HG03097 (cell line): ENCODE measurements at regions not wholly inside any gene's neighbourhood (a gene's known extent, or its start where the extent isn't known, plus 50 kb on each side); places are given as distances from the start of the nearest gene placed in this dataset.

ENCODE experiments used
- ATAC-seq: cut with Tn5 transposase; IDR thresholded peaks from one replicate; pipeline ENCODE4 v1.9.1; 2021; ENCODE audit not compliant: unreplicated experiment, low FRiP score

DNA sequence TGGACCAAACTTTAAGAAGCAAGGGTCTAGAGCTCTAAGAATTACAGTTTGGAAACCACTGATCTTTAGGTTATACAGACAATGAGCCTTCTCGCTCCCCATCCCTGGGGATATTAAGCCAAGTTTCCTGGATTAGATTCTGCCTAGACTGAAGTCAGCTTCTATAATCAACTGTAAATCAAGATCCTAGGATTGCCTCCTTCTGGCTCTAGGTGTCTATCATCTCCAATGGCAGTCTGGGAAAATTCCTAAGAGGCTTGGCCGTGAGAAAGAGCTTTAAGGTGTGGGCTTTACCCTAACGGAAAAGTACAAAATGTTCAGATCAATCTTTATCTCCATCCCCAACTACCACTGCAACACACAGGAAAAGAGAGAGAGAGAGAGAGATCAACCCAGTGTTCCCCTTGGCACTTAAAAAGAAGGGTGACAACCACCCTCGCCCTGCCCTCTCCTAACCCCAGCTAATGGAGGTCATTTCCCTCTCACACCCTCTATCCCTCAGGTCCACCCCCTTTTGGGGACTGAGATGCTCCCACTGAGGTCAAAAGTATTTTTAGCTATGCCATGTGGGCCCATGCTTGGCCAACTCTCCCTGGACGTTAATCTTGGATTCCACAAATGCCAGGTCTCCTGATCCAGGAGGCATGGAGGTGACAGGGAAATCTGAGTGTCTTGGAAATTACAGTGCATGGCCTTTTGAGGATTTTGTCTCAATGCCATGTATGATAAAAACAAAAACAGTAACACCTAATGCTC, 202.8 kb upstream of the BCL6 start:
- ATAC-seq, result no peak

DNA sequence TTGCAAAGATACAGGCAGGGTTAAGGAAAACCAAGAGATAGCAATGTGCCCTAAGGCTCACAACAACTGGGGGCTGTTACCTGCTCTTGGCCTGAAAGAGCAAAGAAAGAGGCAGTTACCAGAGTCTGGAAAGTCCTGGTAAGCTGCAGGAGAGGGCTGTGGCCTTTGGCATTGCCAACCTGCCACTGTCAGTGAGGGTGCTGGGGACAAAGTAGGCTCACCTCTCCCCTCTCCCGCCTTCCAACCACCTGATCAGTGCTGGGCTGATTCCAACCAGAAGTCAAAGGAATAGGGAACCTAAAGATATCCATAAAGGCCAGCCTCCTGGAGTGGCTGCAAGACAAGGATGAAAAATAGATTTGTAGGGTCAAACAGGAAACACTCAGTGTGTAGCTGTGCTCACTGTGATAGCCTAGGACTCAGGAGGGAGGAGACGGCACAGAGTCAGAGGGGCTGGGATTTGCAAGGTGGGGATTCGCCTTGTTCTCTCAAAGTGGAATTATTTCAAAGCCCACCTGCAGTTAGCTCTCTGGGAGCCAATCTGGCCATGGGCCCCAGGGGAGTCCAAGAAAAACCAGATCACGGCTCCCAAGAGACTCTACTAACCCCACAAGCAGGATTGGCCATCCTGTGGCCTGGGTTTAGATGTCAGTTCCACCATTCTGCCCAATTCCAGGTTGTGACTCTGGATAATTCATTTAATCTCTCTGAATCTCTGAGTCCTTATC, 204.0 kb upstream of the BCL6 start:
- ATAC-seq, result no peak

DNA sequence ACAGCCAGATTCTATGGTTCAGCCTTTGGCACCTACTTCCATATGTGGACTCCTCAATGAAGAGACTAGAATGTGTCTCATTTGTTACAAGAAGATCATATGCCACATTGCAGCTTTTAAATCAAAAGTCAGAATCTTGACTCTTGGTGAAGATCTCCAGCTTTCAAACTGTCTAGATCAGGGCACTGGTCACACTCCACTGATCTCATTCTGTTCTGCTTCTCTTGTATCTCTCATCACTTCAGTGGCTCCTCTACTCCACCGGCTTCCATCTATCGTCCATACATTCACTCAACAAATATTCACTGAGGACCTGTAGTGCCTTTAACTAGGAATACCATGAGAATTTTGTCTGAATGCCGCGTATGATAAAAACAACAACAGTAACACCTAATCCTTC, 203.3 kb upstream of the LPP start:
- no peak for ATAC-seq

DNA sequence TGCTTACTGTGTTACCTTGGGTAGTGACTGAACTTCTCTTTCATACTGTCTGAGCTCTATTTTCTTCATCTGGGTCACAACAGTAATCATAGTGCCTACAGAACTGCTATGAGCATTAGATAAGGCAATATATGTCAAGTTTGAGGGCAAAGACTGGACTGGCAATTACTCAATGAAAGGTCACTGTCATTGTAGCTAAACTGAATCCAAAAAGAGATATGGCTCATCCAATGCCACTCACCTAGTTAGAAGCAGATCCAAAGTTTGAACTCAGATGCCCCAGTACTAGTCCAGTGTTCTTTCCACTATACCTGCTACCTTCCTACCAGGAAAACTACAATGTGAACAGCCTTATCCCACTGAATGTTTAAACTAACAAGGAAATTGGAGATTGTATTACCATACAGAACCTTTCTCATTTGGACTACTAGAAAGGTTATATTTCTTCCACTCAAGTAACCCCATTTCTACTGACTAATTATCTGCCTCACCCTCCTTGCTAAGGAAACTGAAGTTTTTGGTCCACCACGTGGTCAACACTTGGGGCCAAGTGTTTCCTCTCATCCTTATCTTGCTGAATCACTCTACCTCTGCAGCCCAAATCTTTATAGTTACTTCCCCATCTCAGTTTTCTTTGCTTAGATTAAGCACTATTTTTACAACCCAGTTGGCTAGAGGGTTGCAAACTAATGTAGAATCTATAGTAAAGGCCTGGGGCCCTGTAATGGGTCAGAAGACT, 202.3 kb upstream of the LPP start:
- no peak for ATAC-seq

DNA sequence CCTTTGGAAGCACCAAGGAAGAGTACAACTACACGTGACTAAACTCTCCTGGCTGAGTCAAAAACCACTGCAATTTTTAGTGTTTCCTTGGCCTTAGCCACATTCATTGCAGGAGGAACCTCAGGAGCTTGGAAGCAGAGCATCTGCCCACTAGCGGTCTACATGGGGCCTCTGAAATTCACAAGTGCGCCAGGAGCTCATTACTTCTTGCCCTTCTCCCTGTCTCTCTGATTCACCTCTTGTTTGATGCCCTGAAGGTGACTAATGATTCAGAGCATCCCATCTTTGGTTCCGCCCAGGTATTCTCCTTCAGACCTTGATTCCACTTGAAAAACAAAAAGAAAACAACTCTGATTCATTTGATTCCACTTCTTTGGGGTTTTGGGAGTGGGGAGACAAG, 201.1 kb upstream of the LPP start:
- ATAC-seq, result no peak

DNA sequence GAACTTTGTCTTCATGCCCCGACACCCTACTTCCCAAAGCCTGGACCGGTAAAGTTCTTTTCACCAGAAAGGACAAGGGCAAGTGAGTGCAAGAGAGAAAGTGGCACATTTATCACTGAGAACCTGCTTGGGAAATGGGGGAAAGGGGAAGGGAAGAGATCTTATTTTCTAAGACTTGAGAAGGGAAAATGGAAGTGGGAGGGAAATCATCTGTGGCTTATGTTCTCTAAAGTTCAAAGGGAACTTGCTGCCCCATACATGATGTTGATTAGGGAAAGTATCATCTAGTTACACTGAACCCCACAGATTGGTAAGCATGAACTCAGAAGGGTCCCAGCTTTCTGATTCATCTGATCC, 199.5 kb upstream of the LPP start:
- no peak for ATAC-seq

DNA sequence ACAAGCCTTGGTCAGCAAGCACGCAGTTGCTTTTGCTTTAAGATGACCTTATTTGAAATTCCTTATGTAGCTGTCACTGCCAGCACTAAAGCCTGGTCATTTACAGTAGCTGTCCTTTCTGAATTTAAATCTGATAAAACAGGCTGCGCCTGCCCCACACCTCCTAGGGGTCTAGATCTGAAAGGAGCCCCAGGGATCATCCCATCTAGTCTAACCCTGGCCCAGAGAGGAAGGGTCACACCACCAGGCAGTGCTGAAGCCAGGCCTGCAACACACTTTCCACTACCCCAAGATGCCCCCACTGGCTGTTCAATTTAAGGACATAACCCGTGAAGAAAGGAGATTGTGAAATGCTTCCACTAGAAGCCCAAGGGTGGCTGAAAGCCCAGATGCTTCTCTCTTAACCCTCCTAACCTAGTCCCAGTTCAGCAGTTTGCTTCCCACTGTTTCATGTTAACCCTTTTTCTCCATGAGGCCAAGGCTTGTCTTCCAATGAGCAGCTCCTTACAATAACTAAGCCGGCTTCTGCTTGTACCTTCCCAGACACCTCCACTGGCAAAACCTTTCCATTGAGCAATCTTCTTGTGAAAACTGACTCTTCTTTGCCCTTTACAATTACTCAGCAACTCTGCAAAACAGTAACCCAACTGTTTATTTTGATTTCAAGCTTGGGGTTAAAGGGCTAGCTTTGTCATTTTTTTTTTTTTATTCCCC, 198.9 kb upstream of the LPP start:
- ATAC-seq, result no peak

DNA sequence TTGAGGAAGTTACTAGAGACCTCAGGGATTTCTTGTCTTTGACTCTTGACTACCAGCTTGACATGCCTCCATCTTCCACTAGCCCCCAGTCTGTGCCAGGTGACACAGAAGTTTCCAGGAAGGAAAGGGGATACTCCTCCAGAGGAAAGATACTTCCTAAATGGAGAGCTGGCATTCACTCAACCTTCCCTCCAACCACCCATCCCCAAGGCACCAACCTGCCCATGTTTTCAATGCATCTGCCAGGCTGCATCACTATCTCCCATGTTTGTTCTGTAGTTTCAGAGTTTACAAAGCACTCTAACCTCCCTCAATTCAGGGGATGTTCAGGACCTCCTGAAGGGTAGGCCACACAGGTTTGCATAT, 198.4 kb upstream of the LPP start:
- no peak for ATAC-seq

DNA sequence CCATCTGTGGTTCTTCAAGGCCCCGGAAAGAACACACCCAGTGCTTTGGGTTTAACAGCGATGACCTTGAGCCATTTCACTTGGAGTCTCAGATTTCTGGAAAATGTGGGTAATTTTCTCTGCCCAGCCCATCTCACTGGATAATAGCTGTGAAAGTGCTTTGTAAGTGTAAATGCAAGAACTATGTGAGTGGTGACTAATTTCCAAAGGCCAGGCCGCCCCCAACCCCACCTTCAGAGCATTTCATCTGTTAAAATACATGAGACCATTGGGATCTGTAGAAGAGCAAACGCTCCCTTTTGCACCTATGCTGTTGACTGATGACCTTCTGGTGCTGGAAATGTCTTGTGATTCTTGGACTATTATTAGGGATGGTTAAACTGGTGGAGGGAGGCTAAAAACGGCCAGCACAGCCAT, 196.8 kb upstream of the LPP start:
- ATAC-seq, result no peak

DNA sequence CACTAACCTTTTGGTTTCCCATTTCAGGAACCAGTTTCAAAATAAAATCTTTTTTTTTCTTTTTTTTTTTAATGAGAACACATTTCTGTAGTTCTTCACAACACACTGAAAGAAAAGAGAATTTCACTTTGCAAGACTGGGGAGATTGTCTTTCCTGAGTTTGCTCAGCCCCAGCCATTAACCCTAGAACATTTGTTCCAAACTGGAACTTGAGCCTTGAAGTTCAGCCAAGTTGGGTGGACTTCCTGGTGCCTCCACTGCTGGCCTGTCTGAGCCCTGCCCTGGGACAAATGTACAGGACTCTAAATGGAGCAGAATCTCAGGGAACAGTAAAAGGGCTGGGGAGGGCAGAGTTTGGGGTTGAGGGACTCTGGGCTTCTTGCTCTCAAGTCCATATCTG, 196.4 kb upstream of the LPP start:
- ATAC-seq, result no peak

DNA sequence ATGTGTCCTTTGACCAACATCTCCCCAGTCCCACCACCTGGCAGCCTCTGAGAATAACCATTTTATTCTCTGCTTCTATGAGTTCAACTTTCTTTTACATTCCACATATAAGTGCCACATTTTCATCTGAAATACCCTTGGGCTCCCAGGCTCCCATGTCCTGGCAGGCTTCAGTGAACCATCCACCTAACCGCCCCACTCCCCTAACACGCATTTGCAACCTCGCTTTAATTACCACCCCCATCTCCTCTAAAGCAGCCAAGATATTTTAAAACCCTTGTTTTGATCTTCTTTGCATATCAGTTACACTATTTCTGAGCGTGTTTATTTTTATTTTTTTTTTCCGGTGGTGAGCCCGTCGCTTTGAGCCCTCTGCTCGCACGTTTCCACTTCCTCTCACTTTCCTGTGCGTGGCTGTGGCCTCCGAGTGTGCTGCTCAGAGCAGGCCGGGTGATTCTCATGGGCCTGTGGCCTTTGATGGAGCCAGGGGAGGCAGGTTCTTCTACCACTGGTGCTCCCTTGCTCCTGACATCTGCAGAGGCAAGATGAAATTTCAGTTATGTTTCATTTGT, 195.4 kb upstream of the LPP start:
- ATAC-seq, result no peak

DNA sequence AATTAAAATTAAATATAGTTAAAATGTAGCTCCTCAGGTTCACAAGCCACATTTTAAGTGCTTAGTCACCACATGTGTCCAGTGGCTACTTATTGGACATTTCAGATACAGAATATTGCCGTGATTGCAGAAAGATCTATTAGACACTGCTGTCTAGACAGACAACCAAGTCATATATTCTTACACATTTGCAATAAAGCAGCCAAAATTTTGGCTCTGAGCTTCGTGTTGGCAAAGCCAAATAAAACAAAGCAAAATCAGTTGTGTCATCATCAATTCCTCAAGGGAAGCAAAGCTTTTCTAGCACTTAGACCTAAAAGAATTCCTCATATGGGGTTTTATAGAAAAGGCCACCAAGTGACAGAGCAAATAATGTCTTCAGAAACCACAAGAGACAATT, 193.1 kb upstream of the LPP start:
- no peak for ATAC-seq

DNA sequence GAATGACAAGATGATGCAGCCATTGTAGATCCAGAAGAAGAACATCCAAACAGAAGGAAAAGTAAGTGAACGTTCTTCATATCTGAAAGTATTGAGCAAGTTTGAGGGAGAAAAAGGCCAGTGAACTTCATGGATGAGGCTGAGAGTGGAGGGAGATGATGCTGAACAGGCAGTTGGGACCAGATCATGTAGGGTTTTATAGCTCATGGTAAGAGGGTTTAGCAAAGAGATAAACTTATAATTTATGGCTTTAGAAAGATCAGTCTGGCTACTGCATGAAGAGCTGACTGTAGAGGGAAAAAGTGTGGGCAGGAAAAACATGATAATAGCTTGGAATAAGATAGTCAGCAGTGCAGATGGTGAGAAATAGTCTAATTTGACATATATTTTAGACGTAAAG, 192.6 kb upstream of the LPP start:
- no peak for ATAC-seq

DNA sequence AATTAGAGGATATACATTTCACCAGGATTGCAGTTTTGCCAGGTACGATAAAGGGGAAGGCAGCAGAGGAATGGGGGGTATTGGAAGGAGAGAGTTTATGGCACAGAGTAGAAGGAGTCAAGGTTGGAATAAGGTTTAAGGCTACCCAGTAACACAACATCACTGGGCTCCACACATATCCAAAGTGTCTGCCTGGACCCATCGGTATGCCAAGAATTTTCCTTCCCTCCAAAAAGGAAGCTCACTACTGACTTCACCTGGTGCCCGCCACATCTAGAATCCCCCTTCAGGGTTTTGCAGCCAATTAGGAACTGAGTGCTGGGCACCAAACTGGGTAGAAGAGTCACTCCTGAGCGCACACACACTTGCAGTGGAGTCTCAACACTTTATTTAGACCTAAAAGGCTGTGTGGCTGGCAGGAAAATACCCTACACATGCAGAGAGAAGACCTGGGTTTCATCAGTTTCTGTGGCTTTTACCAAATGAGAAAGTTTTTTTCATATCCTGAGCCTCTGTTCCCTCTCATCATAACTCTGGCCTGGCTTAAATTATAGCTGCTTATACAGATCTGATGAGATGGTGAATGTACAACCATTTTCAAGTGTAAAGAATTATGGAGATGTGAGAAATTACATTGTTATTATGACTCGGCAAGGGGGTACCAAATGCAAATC, 190.8 kb upstream of the LPP start:
- ATAC-seq, result no peak

DNA sequence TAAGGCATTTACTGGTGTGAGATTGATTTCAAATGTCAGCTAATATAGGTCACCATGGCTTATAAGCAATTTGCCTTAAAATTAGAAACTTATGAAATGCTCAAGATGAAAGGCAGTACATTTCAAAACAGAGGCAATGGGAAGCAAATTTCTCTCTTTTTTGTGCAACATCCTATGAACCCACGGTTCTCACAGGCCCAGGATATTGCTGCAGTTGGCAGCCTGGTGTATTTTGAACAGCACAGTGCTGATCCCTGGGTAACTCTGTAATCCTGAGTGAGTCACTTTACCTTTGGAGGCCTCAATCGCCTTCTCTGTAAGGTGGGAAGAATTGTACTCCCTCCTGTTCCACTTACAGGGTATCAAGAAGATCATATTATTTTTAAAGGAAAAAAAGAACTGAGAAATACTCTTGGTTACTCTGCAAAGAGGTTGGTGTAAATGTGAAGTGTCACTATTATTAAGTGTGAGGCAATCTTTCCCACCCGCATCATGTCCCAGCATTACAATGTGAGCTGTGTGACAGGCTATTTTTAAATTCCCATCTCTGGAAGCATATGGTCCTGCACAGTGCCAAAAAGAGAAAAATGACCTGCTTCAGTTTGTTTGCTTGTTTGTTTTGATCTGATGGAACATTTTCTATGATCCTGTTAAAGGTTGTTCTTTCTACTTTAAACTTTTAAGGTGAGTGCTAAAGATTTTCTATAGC, 190.1 kb upstream of the LPP start:
- ATAC-seq, result no peak

DNA sequence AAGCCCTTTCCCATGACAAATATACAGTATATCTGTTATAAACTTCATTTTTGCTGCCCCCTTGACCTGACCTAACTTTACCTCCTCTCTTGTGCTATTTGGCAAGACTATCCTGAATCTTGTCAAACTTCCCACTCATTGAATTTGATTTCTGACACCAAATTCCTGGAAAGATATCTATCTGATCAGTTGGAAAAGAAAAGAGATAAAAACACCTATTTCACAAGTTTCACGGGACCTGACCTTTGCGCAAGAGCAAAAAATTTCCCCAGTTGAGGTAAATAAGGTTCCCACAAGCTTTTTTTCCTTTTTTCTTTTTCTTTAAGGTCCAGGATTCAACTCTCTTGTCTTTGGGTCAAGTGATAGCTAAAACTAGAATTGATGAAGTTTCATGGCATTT, 189.2 kb upstream of the LPP start:
- ATAC-seq, result no peak

DNA sequence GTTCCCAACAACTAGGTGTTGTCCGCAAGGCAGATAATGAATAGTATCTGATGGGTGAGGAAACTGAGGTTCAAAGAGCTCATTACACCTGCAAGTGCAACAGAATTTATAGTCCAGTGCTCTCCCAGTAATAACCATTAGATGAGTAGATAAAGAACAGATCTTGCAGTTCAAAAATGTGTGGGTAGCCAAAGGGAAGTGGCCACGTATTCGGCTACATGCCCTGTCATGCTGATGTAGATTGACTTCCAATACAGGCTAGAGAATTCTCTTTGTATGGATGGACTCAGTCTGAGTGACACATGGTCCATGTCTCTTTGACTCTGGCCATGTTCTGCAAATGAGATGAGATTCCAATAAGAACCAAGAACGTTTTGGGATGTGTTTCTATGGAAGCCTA, 187.9 kb upstream of the LPP start:
- ATAC-seq, result no peak

DNA sequence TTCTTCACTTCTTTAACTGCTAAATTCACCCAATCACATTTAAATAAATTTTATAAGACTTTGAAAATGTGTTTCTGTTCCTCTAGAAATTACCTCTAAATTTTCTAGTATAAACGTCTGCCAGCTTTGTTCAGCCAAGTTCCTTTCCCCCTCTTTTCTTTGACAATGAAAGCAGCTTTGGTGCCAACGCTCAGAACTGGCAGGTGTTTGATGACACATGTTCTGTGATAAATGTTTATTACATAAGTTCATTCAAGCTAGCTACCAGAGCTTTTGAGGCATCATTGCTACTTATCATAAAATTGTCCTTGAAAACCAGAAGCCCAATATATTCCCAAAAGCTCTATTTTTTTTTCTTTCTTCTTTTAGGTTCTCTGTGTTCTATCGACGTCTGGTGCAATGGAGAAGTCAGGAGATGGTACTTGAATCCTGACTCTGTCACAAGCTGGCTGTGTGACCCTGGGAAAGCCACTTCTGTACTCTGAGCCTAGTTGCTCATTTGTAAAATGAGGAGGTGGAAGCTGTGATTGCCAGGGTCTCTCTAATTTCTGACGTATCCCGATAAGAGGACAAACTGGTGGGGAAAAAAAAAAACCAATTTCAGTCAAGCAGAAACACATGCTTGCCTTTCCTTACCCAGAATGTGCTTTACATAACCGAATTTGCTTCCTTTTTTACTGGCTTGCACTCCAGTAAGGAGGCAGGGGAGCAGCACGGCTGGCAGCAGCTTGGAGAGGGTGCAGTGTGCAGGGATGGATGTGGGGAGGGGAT, 187.1 kb upstream of the LPP start:
- ATAC-seq, result no peak

DNA sequence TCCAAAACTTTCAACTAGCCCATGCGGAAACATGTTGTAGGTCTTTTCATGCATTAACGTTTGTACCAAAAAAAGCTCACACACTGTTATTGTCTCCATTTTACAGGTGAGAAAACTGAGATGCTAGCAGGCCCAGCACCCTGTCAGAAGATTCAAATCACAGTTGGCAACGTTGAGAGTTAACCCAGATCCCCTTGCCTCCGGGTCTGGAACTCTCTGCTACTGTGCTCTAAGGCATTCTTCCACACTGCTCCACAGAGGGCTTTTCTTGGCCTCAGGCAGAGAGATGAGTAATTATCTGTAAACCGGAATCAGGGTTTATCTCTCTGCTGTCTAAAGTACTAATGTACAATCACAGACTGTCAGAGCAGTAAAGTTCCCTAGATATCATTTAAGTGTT, 186.0 kb upstream of the LPP start:
- ATAC-seq, result no peak
